Epithelial cell of esophagus (primary cell): ENCODE measurements at regions not wholly inside any gene's neighbourhood (a gene's known extent, or its start where the extent isn't known, plus 50 kb on each side); places are given as distances from the start of the nearest gene placed in this dataset.

Experiments used
- DNase-seq: peaks from one replicate; pipeline ENCODE4 v3.0.0; 2010; ENCODE audit warnings: low read depth
- H3K4me3 ChIP-seq: 2 replicates; pipeline ENCODE4 v1.5.1; 2011; ENCODE audit warnings: mild to moderate bottlenecking, low read length, control low read depth
- CTCF ChIP-seq: IDR thresholded peaks from 2 replicates; pipeline ENCODE4 v1.5.1; 2011; ENCODE audit warnings: low read depth, mild to moderate bottlenecking, low read length, control low read depth, inconsistent platforms; ENCODE audit not compliant: insufficient read depth; ENCODE audit errors: missing control alignments

- DNase-seq, result no peak
- H3K4me3 ChIP-seq, result no peak overlapping the region
- no peak for TF ChIP-seq CTCF
These were observed 844.5 kb downstream of the RPA4 start for GRCh38 chrX:97728215-97728614.

GRCh38 chrX:97740044-97740443, 856.3 kb downstream of the RPA4 start:
- no peak for TF ChIP-seq CTCF

GRCh38 chrX:97740886-97741285, 857.2 kb downstream of the RPA4 start:
- no peak for TF ChIP-seq CTCF
- DNase-seq, result peak; percentile 31
- H3K4me3 ChIP-seq, result no peak overlapping the region

More at GRCh38 chrX:97740044-97740443, 856.3 kb downstream of the RPA4 start:
- H3K4me3 ChIP-seq, result no peak overlapping the region
- DNase-seq, result peak; percentile 57

- no peak overlapping the region for H3K4me3 ChIP-seq
- DNase-seq, result no peak
- TF ChIP-seq CTCF, result no peak
These were observed 859.3 kb downstream of the RPA4 start for GRCh38 chrX:97743014-97743413.

GRCh38 chrX:97747346-97747745, 863.6 kb downstream of the RPA4 start:
- TF ChIP-seq CTCF, result no peak
- no peak for DNase-seq
- no peak overlapping the region for H3K4me3 ChIP-seq

GRCh38 chrX:97751016-97751415, 867.3 kb downstream of the RPA4 start:
- DNase-seq, result no peak
- no peak for TF ChIP-seq CTCF
- H3K4me3 ChIP-seq, result no peak overlapping the region

GRCh38 chrX:97751735-97752134, 868.0 kb downstream of the RPA4 start:
- TF ChIP-seq CTCF, result no peak
- peak; percentile 91 for DNase-seq
- H3K4me3 ChIP-seq, result no peak overlapping the region
